Mesenchymal stem cell (in vitro differentiated cells and primary cell): ENCODE measurements at regions not wholly inside any gene's neighbourhood (a gene's known extent, or its start where the extent isn't known, plus 50 kb on each side); places are given as distances from the start of the nearest gene placed in this dataset.

Experiments
- DNase-seq: peaks from one replicate; pipeline ENCODE4 v3.0.0-alpha.2; 2013
- H2AFZ ChIP-seq: one replicate; pipeline ENCODE4 v1.6.1; 2013; ENCODE audit warnings: low read depth, mild to moderate bottlenecking, control low read depth, inconsistent platforms, low read length, moderate library complexity
- H2AK5ac ChIP-seq: 2 replicates; pipeline ENCODE4 v1.6.1; 2013; ENCODE audit warnings: low read length, moderate library complexity, mild to moderate bottlenecking, inconsistent platforms; ENCODE audit not compliant: severe bottlenecking
- H2BK120ac ChIP-seq: one replicate; pipeline ENCODE4 v1.6.1; 2013; ENCODE audit warnings: low read depth, mild to moderate bottlenecking, inconsistent platforms, low read length, moderate library complexity
- H2BK12ac ChIP-seq, 2 experiments: one replicate each; pipeline ENCODE4 v1.6.1; 2013; ENCODE audit warnings: inconsistent platforms in 2 of 2, low read length in 2 of 2, mild to moderate bottlenecking in 2 of 2, moderate library complexity in 2 of 2, control low read depth in 1 of 2
- H2BK15ac ChIP-seq: one replicate; pipeline ENCODE4 v1.6.1; 2013; ENCODE audit warnings: mild to moderate bottlenecking, low read depth, inconsistent platforms; ENCODE audit not compliant: poor library complexity, severe bottlenecking
- H2BK5ac ChIP-seq: 2 replicates; pipeline ENCODE4 v1.6.1; 2013; ENCODE audit warnings: low read depth, mild to moderate bottlenecking, low read length, control low read depth, inconsistent platforms; ENCODE audit not compliant: poor library complexity, severe bottlenecking
- H3K14ac ChIP-seq, 2 experiments: one replicate each; pipeline ENCODE4 v1.6.1; 2013; ENCODE audit warnings: inconsistent platforms in 2 of 2, low read length in 2 of 2, control low read depth in 1 of 2, mild to moderate bottlenecking in 1 of 2, moderate library complexity in 1 of 2
- H3K18ac ChIP-seq, 2 experiments: one replicate each; pipeline ENCODE4 v1.6.1; 2013; ENCODE audit warnings: inconsistent platforms in 2 of 2, low read length in 2 of 2, control low read depth in 1 of 2, low read depth in 1 of 2, mild to moderate bottlenecking in 1 of 2
- H3K23ac ChIP-seq, 2 experiments: one replicate each; pipeline ENCODE4 v1.6.1; 2013; ENCODE audit warnings: inconsistent platforms in 2 of 2, low read length in 2 of 2, mild to moderate bottlenecking in 2 of 2, moderate library complexity in 2 of 2, control low read depth in 1 of 2
- H3K27ac ChIP-seq: 2 replicates; pipeline ENCODE4 v1.5.1; 2013; ENCODE audit warnings: mild to moderate bottlenecking, moderate library complexity, low read length, control low read depth, inconsistent platforms; ENCODE audit not compliant: poor library complexity, severe bottlenecking
- H3K27me3 ChIP-seq, 2 experiments: 2 replicates each; pipeline versions ENCODE4 v1.6.1 to v1.7.0; 2013; ENCODE audit warnings: low read length in 2 of 2, mild to moderate bottlenecking in 2 of 2, moderate library complexity in 2 of 2, control low read depth in 1 of 2, inconsistent platforms in 1 of 2; ENCODE audit not compliant: control insufficient read depth in 1 of 2, insufficient read depth in 1 of 2
- H3K36me3 ChIP-seq, 2 experiments: 2 replicates each; pipeline versions ENCODE4 v1.6.1 to v1.7.0; 2013; ENCODE audit warnings: low read length in 2 of 2, control low read depth in 1 of 2, inconsistent platforms in 1 of 2, low read depth in 1 of 2, mild to moderate bottlenecking in 1 of 2; ENCODE audit not compliant: insufficient read depth in 2 of 2, control insufficient read depth in 1 of 2
- H3K4ac ChIP-seq, 2 experiments: one replicate each; pipeline ENCODE4 v1.6.1; 2013; ENCODE audit warnings: inconsistent platforms in 2 of 2, low read length in 2 of 2, mild to moderate bottlenecking in 2 of 2, moderate library complexity in 2 of 2, control low read depth in 1 of 2, low read depth in 1 of 2
- H3K4me1 ChIP-seq: 2 replicates; pipeline ENCODE4 v1.6.1; 2013; ENCODE audit warnings: low read depth, low read length, control low read depth; ENCODE audit not compliant: control insufficient read depth, insufficient read depth
- H3K4me2 ChIP-seq: 2 replicates; pipeline ENCODE4 v1.6.1; 2013; ENCODE audit warnings: low read length, mild to moderate bottlenecking, inconsistent platforms; ENCODE audit not compliant: poor library complexity, severe bottlenecking
- H3K4me3 ChIP-seq, 2 experiments: 2 replicates each; pipeline versions ENCODE4 v1.5.1 to v1.7.0; 2013; ENCODE audit warnings: low read length in 2 of 2, mild to moderate bottlenecking in 2 of 2, control low read depth in 1 of 2, low read depth in 1 of 2; ENCODE audit not compliant: insufficient read depth in 1 of 2
- H3K79me1 ChIP-seq: replicated peaks from 2 replicates; pipeline ENCODE4 v1.6.1; 2013; ENCODE audit warnings: mild to moderate bottlenecking, control low read depth, low read length, inconsistent platforms; ENCODE audit not compliant: poor library complexity, severe bottlenecking
- H3K9ac ChIP-seq: 2 replicates; pipeline ENCODE4 v1.7.0; 2013; ENCODE audit warnings: mild to moderate bottlenecking, low read length, moderate library complexity
- H3K9me3 ChIP-seq: 2 replicates; pipeline ENCODE4 v1.7.0; 2013; ENCODE audit warnings: mild to moderate bottlenecking, low read length; ENCODE audit not compliant: control insufficient read depth
- H4K8ac ChIP-seq: one replicate; pipeline ENCODE4 v1.6.1; 2013; ENCODE audit warnings: inconsistent platforms, mild to moderate bottlenecking, low read length, moderate library complexity
- H4K91ac ChIP-seq: one replicate; pipeline ENCODE4 v1.6.1; 2013; ENCODE audit warnings: mild to moderate bottlenecking, low read length, inconsistent platforms
- WGBS: methylation state at CpG from one replicate; pipeline ENCODE4 v1.1.7; 2013; ENCODE audit warnings: mixed read lengths; 5-methylcytosine and 5-hydroxymethylcytosine counted together

- H3K4me3 ChIP-seq: no peak overlapping the region
- no peak overlapping the region for H2BK15ac ChIP-seq
- no peak overlapping the region for H3K18ac ChIP-seq
- H2AFZ ChIP-seq: no peak overlapping the region
- H2BK12ac ChIP-seq: no peak overlapping the region
- H2BK5ac ChIP-seq: no peak overlapping the region
- DNase-seq: no peak
- WGBS: 82% methylated on average over 5 of the region's 5 CpGs
- no peaks in the 10 kb centered on the region for H3K36me3 ChIP-seq
- no peak overlapping the region for H4K8ac ChIP-seq
- no peak overlapping the region for H3K4ac ChIP-seq
- no peaks in the 10 kb centered on the region for H3K27me3 ChIP-seq
- no peak overlapping the region for H2AK5ac ChIP-seq
- no peak overlapping the region for H3K9ac ChIP-seq
- no peak overlapping the region for H3K23ac ChIP-seq
- H3K4me1 ChIP-seq: no peaks in the 10 kb centered on the region
- no peaks in the 10 kb centered on the region for H3K9me3 ChIP-seq
- H4K91ac ChIP-seq: no peak overlapping the region
- no peak overlapping the region for H3K4me2 ChIP-seq
- H3K14ac ChIP-seq: no peak overlapping the region
- no peaks in the 10 kb centered on the region for H3K79me1 ChIP-seq
- no peak overlapping the region for H3K27ac ChIP-seq
- H2BK120ac ChIP-seq: no peak overlapping the region
Observed at GRCh38 chr2:153786016-153786415, 85.7 kb upstream of the GALNT13 start.

DNA sequence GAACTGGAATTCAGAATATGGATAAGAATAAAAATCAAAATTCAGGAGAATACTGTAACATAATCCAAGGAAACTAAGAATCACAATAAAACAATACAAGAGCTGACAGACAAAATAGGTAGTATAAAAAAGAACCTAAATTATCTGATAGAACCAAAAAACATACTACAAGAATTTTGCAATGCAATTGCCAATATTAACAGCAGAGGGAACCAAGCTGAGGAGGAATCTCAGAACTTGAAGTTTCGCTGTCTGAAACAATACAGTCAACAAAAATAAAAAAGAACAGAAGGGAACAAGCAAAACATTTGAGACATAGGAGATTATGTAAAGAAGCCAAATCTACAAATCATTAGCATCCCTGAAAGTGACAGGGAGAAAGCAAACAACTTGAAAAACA, 84.1 kb upstream of the GALNT13 start:
- Histone ChIP-seq H3K18ac (no peak overlapping the region), H2AFZ (no peak overlapping the region), H3K14ac (no peak overlapping the region), H4K8ac (no peak overlapping the region), H3K9me3 (peaks cover 5% of the 10 kb centered on the region), H3K4ac (no peak overlapping the region), H3K27me3 (no peaks in the 10 kb centered on the region), H2BK15ac (no peak overlapping the region), H2AK5ac (no peak overlapping the region), H3K4me1 (no peaks in the 10 kb centered on the region), H3K4me3 (no peak overlapping the region), H3K27ac (no peak overlapping the region), H2BK12ac (no peak overlapping the region), H2BK120ac (no peak overlapping the region), H3K4me2 (no peak overlapping the region), H2BK5ac (no peak overlapping the region), H3K79me1 (no peaks in the 10 kb centered on the region), H3K36me3 (no peaks in the 10 kb centered on the region), H4K91ac (no peak overlapping the region), H3K23ac (no peak overlapping the region), H3K9ac (no peak overlapping the region)
- WGBS: 80% methylated on average over 1 of the region's 1 CpG
- DNase-seq: no peak

GRCh38 chr2:153802671-153803070, 69.1 kb upstream of the GALNT13 start:
- no peaks in the 10 kb centered on the region for H3K4me1 ChIP-seq
- H3K4me2 ChIP-seq: no peak overlapping the region
- H3K27ac ChIP-seq: no peak overlapping the region
- no peaks in the 10 kb centered on the region for H3K79me1 ChIP-seq
- H3K9me3 ChIP-seq: no peaks in the 10 kb centered on the region
- H3K4me3 ChIP-seq: no peak overlapping the region
- H3K9ac ChIP-seq: no peak overlapping the region
- no peaks in the 10 kb centered on the region for H3K36me3 ChIP-seq
- H4K91ac ChIP-seq: no peak overlapping the region
- DNase-seq: no peak
- H2AFZ ChIP-seq: no peak overlapping the region
- no peaks in the 10 kb centered on the region for H3K27me3 ChIP-seq
- no peak overlapping the region for H2BK15ac ChIP-seq
- no peak overlapping the region for H3K14ac ChIP-seq
- no peak overlapping the region for H2BK12ac ChIP-seq
- no peak overlapping the region for H2BK5ac ChIP-seq
- no peak overlapping the region for H2AK5ac ChIP-seq
- H3K4ac ChIP-seq: no peak overlapping the region
- H3K23ac ChIP-seq: no peak overlapping the region
- H3K18ac ChIP-seq: no peak overlapping the region
- H4K8ac ChIP-seq: no peak overlapping the region
- no peak overlapping the region for H2BK120ac ChIP-seq

DNA sequence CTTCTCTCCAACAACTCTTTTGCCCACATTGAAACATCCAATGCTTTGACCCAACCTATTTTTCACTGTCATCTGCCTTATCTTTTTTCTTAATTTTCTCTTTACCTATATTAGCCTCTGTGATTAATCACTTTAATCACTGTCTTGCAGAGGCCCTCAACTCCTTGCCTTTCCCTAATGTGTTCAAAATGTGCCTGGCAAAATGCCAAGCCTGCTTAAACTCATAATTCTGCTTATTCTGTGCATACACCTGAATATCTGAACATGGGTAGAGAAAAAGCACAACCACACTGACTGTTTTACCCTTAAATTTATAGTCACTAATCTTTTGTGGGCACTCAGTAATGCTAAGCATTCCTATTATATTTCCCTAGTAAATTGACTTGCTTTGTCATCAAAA, 63.0 kb upstream of the GALNT13 start:
- H3K27ac ChIP-seq: no peak overlapping the region
- no peaks in the 10 kb centered on the region for H3K4me1 ChIP-seq
- no peak overlapping the region for H4K8ac ChIP-seq
- H3K4me3 ChIP-seq: no peak overlapping the region
- H3K36me3 ChIP-seq: no peaks in the 10 kb centered on the region
- H2AFZ ChIP-seq: no peak overlapping the region
- H2BK120ac ChIP-seq: no peak overlapping the region
- no peak overlapping the region for H3K4me2 ChIP-seq
- H3K79me1 ChIP-seq: no peaks in the 10 kb centered on the region
- no peak overlapping the region for H3K18ac ChIP-seq
- no peak for DNase-seq
- H2AK5ac ChIP-seq: no peak overlapping the region
- H2BK15ac ChIP-seq: no peak overlapping the region
- H3K9ac ChIP-seq: no peak overlapping the region
- H2BK12ac ChIP-seq: no peak overlapping the region
- H3K27me3 ChIP-seq: no peaks in the 10 kb centered on the region
- no peak overlapping the region for H3K14ac ChIP-seq
- no peak overlapping the region for H2BK5ac ChIP-seq
- H3K9me3 ChIP-seq: no peaks in the 10 kb centered on the region
- no peak overlapping the region for H3K23ac ChIP-seq
- no peak overlapping the region for H4K91ac ChIP-seq
- H3K4ac ChIP-seq: no peak overlapping the region
